ENCODE measurements at regions not wholly inside any gene's neighbourhood (a gene's known extent, or its start where the extent isn't known, plus 50 kb on each side); places are given as distances from the start of the nearest gene placed in this dataset.

DNA sequence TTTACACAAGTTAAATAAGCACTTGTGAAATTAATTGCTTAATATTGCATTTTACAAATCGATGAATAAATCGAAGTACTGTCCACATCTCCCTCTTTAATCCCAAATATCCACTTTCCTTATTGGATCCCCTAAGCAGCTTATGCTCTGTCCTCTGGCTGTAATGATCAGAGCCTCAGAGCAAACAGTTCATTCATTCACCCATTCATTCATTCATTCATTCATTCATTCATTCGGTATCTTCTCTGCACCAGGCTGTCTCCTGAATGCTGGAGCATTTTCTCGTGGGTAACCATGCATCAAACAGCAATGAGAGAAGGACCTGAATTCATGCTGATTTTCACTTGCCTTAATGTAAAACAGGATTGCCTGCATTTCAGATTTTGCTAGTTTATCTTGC lies 69.5 kb upstream of the IGSF21 start:
- no peak overlapping the region for H3K4me3 ChIP-seq (ENCODE audit: low read depth, low read length)
- in situ Hi-C loops (cut with HindIII; ENCODE audit: low sequenced_read_pairs) = no loop called here
- TF ChIP-seq, protein P1, sequence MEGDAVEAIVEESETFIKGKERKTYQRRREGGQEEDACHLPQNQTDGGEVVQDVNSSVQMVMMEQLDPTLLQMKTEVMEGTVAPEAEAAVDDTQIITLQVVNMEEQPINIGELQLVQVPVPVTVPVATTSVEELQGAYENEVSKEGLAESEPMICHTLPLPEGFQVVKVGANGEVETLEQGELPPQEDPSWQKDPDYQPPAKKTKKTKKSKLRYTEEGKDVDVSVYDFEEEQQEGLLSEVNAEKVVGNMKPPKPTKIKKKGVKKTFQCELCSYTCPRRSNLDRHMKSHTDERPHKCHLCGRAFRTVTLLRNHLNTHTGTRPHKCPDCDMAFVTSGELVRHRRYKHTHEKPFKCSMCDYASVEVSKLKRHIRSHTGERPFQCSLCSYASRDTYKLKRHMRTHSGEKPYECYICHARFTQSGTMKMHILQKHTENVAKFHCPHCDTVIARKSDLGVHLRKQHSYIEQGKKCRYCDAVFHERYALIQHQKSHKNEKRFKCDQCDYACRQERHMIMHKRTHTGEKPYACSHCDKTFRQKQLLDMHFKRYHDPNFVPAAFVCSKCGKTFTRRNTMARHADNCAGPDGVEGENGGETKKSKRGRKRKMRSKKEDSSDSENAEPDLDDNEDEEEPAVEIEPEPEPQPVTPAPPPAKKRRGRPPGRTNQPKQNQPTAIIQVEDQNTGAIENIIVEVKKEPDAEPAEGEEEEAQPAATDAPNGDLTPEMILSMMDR (IDR thresholded peaks at IDR 0.05; ENCODE audit: low read depth, low read length) = no peak
- DNase-seq (ENCODE audit: low read depth, low spot score) = no peak

- H3K4me3 ChIP-seq (ENCODE audit: low read depth, low read length) = no peak overlapping the region
- TF ChIP-seq, protein P1 (IDR thresholded peaks at IDR 0.05; ENCODE audit: low read depth, low read length) = no peak
- DNase-seq (ENCODE audit: low read depth, low spot score) = no peak
- in situ Hi-C loops (cut with HindIII; ENCODE audit: low sequenced_read_pairs) = no loop called here
These were observed 68.5 kb upstream of the IGSF21 start for GRCh38 chr1:18039102-18039501.

DNA sequence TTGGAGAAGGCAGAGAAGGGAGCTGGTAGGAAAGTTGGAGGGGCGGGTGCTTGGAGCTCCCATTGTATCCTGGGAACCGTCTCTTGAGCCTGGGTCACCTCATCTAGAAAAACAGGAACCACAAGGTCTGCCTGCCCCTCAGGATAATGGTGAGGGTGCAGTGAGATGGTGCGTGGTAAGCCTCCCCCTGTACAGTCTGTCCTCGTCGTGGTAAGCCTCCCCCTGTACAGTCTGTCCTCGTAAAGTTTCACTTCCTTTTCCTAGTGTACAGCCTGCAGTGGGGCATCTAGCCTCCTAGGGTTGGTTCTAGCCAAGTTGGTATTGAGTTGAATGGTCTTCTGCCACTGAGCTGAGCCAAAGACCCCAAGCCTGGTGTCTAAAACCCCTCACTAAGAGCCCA lies 66.5 kb upstream of the IGSF21 start:
- DNase-seq (ENCODE audit: low read depth, low spot score) = no peak
- no peak overlapping the region for H3K4me3 ChIP-seq (ENCODE audit: low read depth, low read length)
- in situ Hi-C loops (cut with HindIII; ENCODE audit: low sequenced_read_pairs) = no loop called here
- TF ChIP-seq, protein P1 (IDR thresholded peaks at IDR 0.05; ENCODE audit: low read depth, low read length) = no peak

DNA sequence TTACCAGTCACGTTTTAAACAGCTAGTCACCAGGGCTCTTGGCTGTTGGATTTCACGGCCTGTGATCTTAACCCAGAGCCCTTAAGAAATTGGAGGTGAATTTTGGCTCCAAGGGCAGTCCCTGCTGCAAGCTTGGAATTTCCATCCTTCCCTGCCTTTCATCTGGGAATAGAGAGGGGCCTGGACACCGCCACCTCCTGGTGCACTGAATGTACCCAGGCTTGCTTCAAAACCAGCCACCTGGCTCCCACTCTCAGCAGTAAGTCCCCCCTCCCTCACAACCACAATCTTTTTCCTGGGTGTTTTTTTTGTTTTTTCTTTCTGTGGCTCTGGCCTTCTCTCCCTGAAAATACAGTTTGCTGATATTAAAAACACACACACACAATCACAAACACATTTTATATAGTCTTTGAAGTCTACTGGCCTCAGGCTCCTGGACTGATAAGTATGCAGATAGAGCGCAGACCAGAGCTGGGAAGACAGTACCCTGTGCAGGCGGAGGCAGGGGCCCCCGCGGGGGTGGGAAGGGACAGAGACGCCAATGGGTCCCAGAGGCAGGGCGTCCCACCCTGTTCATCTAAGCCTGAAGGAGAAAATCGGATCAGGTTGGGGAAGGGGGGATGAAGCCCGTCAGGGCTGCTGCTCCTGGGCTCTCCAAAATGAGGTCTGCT lies 65.8 kb upstream of the IGSF21 start:
- in situ Hi-C loops (cut with HindIII; ENCODE audit: low sequenced_read_pairs) = no loop called here
- DNase-seq (ENCODE audit: low read depth, low spot score) = no peak
- H3K4me3 ChIP-seq (ENCODE audit: low read depth, low read length) = no peak overlapping the region
- TF ChIP-seq, protein P1 (IDR thresholded peaks at IDR 0.05; ENCODE audit: low read depth, low read length) = no peak

GRCh38 chr1:18043871-18044270 lies 63.7 kb upstream of the IGSF21 start:
- in situ Hi-C loops (cut with HindIII; ENCODE audit: low sequenced_read_pairs) = no loop called here
- TF ChIP-seq, protein P1 (IDR thresholded peaks at IDR 0.05; ENCODE audit: low read depth, low read length) = no peak
- H3K4me3 ChIP-seq (ENCODE audit: low read depth, low read length) = no peak overlapping the region
- DNase-seq (ENCODE audit: low read depth, low spot score) = no peak

DNA sequence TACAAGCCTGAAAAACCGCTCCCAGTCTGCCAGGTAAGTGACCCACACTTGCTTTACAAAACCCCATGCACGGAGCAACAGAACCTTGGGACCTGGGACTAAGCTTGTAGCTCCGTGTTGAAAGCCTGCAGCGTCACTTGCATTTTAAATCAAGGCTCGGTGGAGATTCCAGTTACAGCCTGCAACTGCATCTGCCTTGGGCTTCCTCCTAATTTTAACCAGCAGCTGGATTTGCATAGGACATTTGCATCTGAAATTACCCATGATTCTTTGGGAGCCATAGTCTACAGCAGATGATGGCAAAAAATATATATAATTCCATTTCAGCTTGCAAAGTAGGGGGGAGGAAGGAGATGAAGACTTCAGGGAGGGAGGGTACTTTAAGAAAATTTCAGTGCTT lies 62.4 kb upstream of the IGSF21 start:
- TF ChIP-seq, protein P1 (IDR thresholded peaks at IDR 0.05; ENCODE audit: low read depth, low read length) = no peak
- DNase-seq (ENCODE audit: low read depth, low spot score) = no peak
- in situ Hi-C loops (cut with HindIII; ENCODE audit: low sequenced_read_pairs) = no loop called here
- H3K4me3 ChIP-seq (ENCODE audit: low read depth, low read length) = no peak overlapping the region

Measured in astrocyte of the spinal cord (primary cell).